HG02884 (cell line): ENCODE measurements at regions not wholly inside any gene's neighbourhood (a gene's known extent, or its start where the extent isn't known, plus 50 kb on each side); places are given as distances from the start of the nearest gene placed in this dataset.
A peak's percentile ranks its signal among the peaks of the same experiment; 100 is the strongest.
"Not testable (repeated sequence)": the region's sequence is repeated elsewhere in the genome, so short reads cannot be mapped to it uniquely, and the experiment has no call there.

Source experiments
- ATAC-seq: cut with Tn5 transposase; IDR thresholded peaks from one replicate; pipeline ENCODE4 v1.9.1; 2021; ENCODE audit warnings: mild to moderate bottlenecking, moderate library complexity; ENCODE audit not compliant: unreplicated experiment

- no peak for ATAC-seq
These were observed 51.5 kb upstream of the IFNE start for GRCh38 chr9:21533597-21533996.

- ATAC-seq, result no peak
These were observed 53.3 kb upstream of the IFNE start for GRCh38 chr9:21535396-21535795.

- no peak for ATAC-seq
These were observed 60.7 kb upstream of the IFNE start for GRCh38 chr9:21542787-21543186.

GRCh38 chr9:21543187-21543586 lies 61.1 kb upstream of the IFNE start:
- ATAC-seq, result no peak

- not testable (repeated sequence) for ATAC-seq
These were observed 61.7 kb upstream of the IFNE start for GRCh38 chr9:21543816-21544215.

GRCh38 chr9:21546949-21547348 lies 64.8 kb upstream of the IFNE start:
- ATAC-seq, result no peak

GRCh38 chr9:21549251-21549765 lies 67.2 kb upstream of the IFNE start:
- ATAC-seq, result no peak

- no peak for ATAC-seq
These were observed 67.8 kb upstream of the IFNE start for GRCh38 chr9:21549890-21550289.

- ATAC-seq, result no peak
These were observed 68.3 kb upstream of the IFNE start for GRCh38 chr9:21550392-21550791.

GRCh38 chr9:21551401-21551800 lies 69.3 kb upstream of the IFNE start:
- ATAC-seq, result no peak

GRCh38 chr9:21552244-21553170 lies 70.4 kb upstream of the IFNE start:
- ATAC-seq, result no peak

GRCh38 chr9:21553441-21553840 lies 71.3 kb upstream of the IFNE start:
- no peak for ATAC-seq

- no peak for ATAC-seq
These were observed 72.7 kb upstream of the IFNE start for GRCh38 chr9:21554813-21555212.

GRCh38 chr9:21555911-21556310 lies 73.8 kb upstream of the IFNE start:
- ATAC-seq, result no peak

- ATAC-seq, result no peak
These were observed 74.7 kb upstream of the IFNE start for GRCh38 chr9:21556581-21557427.

- ATAC-seq, result no peak
These were observed 75.3 kb upstream of the IFNE start for GRCh38 chr9:21557428-21557768.

- ATAC-seq, result no peak
These were observed 76.0 kb upstream of the IFNE start for GRCh38 chr9:21558079-21558478.

GRCh38 chr9:21558615-21559401 lies 76.7 kb upstream of the IFNE start:
- peak; percentile 21 for ATAC-seq

GRCh38 chr9:21559402-21560280 lies 77.5 kb upstream of the IFNE start:
- ATAC-seq, result peak; percentile 68

GRCh38 chr9:21560281-21560745 lies 78.2 kb upstream of the IFNE start:
- ATAC-seq, result no peak
